ENCODE measurements at regions not wholly inside any gene's neighbourhood (a gene's known extent, or its start where the extent isn't known, plus 50 kb on each side); places are given as distances from the start of the nearest gene placed in this dataset.

- H3K36me3 ChIP-seq (ENCODE audit: insufficient read depth, low read length) = no peaks in the 10 kb centered on the region
- H3K4me3 ChIP-seq (ENCODE audit: low read length, poor library complexity, severe bottlenecking) = no peak overlapping the region
- no peaks in the 10 kb centered on the region for H3K27me3 ChIP-seq (ENCODE audit: insufficient read depth, low read length, poor library complexity, severe bottlenecking)
- TF ChIP-seq, protein P1, sequence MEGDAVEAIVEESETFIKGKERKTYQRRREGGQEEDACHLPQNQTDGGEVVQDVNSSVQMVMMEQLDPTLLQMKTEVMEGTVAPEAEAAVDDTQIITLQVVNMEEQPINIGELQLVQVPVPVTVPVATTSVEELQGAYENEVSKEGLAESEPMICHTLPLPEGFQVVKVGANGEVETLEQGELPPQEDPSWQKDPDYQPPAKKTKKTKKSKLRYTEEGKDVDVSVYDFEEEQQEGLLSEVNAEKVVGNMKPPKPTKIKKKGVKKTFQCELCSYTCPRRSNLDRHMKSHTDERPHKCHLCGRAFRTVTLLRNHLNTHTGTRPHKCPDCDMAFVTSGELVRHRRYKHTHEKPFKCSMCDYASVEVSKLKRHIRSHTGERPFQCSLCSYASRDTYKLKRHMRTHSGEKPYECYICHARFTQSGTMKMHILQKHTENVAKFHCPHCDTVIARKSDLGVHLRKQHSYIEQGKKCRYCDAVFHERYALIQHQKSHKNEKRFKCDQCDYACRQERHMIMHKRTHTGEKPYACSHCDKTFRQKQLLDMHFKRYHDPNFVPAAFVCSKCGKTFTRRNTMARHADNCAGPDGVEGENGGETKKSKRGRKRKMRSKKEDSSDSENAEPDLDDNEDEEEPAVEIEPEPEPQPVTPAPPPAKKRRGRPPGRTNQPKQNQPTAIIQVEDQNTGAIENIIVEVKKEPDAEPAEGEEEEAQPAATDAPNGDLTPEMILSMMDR (conservative IDR thresholded peaks at IDR 0.05; ENCODE audit: low read length) = peak; percentile 92
- no peak for TF ChIP-seq EZH2phosphoT487 (IDR thresholded peaks at IDR 0.05; ENCODE audit: borderline replicate concordance)
- no peaks in the 10 kb centered on the region for H3K9me3 ChIP-seq (ENCODE audit: insufficient read depth, low read depth, low read length)
- no peaks in the 10 kb centered on the region for H3K79me2 ChIP-seq (ENCODE audit: insufficient read depth, low read length)
- no peak overlapping the region for H3K4me2 ChIP-seq (ENCODE audit: low read depth, low read length, poor library complexity, severe bottlenecking)
- peak overlapping the region; percentile 19 for H3K9ac ChIP-seq (ENCODE audit: low read depth, low read length, poor library complexity, severe bottlenecking)
- no peaks in the 10 kb centered on the region for H3K9me2 ChIP-seq (replicated peaks; ENCODE audit: low read depth, low read length)
- H3K4me1 ChIP-seq (ENCODE audit: insufficient read depth, low read length, poor library complexity, severe bottlenecking) = peaks cover 4% of the 10 kb centered on the region
- H3F3A ChIP-seq (ENCODE audit: low read depth) = no peaks in the 10 kb centered on the region
- peak overlapping the region; percentile 91 for H2AFZ ChIP-seq (ENCODE audit: low read length)
- H4K20me1 ChIP-seq (ENCODE audit: insufficient read depth, low read length, poor library complexity, severe bottlenecking) = no peaks in the 10 kb centered on the region
Measured at GRCh38 chr3:107117922-107118536, 259.2 kb upstream of the CCDC54 start.

DNA sequence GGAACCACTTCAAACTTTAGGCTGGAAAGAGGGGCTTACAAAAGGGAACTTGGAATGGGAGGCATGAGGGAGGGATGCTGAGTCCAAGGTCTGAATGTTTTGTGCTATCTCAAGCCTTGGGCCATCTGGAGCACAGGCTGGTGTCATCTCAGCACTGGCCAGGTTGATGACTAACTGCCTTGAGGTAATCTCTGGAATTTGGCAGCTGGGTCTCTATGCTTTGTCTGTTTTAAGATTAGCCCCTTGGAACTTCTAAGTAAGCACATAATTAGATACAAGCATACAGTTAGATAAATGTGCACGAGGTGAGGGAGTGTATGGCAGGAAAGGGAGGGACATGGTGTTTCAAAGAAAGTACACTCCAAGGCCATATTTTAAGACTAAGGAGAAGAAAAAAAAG is 252.4 kb upstream of the CCDC54 start:
- Histone ChIP-seq H3K4me2 (ENCODE audit: low read depth, low read length, poor library complexity, severe bottlenecking) (no peak overlapping the region), H3K9me3 (ENCODE audit: insufficient read depth, low read depth, low read length) (no peaks in the 10 kb centered on the region), H3K4me1 (ENCODE audit: insufficient read depth, low read length, poor library complexity, severe bottlenecking) (no peaks in the 10 kb centered on the region), H4K20me1 (ENCODE audit: insufficient read depth, low read length, poor library complexity, severe bottlenecking) (no peaks in the 10 kb centered on the region), H2AFZ (ENCODE audit: low read length) (no peak overlapping the region), H3K36me3 (ENCODE audit: insufficient read depth, low read length) (no peaks in the 10 kb centered on the region), H3K79me2 (ENCODE audit: insufficient read depth, low read length) (no peaks in the 10 kb centered on the region), H3K4me3 (ENCODE audit: low read length, poor library complexity, severe bottlenecking) (no peak overlapping the region), H3F3A (ENCODE audit: low read depth) (no peaks in the 10 kb centered on the region), H3K9me2 (replicated peaks; ENCODE audit: low read depth, low read length) (no peaks in the 10 kb centered on the region), H3K27me3 (ENCODE audit: insufficient read depth, low read length, poor library complexity, severe bottlenecking) (no peaks in the 10 kb centered on the region), H3K9ac (ENCODE audit: low read depth, low read length, poor library complexity, severe bottlenecking) (no peak overlapping the region)
- TF ChIP-seq, protein P1 (conservative IDR thresholded peaks at IDR 0.05; ENCODE audit: low read length) = no peak
- no peak for TF ChIP-seq EZH2phosphoT487 (IDR thresholded peaks at IDR 0.05; ENCODE audit: borderline replicate concordance)

DNA sequence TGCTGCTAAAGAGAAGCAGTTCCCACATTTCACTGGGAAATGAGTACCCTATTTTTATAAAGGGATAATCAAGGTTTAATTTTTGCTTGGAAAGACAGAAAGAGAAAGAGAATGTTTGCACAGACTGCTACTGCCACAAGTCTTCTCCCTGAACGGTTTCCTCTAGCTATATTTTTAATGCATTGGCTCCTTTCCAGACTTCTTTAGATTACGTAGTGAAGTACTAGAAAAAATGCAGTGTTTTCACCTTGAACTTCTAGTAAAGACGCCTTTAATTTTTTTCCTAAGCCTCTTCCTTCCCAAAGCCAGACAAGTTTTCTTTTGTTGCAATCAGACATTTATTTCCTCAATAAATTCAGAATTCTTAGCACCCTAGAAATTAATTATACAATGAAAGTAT is 248.3 kb upstream of the CCDC54 start:
- H3K9me3 ChIP-seq (ENCODE audit: insufficient read depth, low read depth, low read length) = no peaks in the 10 kb centered on the region
- H3K36me3 ChIP-seq (ENCODE audit: insufficient read depth, low read length) = no peaks in the 10 kb centered on the region
- no peak overlapping the region for H3K4me2 ChIP-seq (ENCODE audit: low read depth, low read length, poor library complexity, severe bottlenecking)
- no peaks in the 10 kb centered on the region for H3K4me1 ChIP-seq (ENCODE audit: insufficient read depth, low read length, poor library complexity, severe bottlenecking)
- no peaks in the 10 kb centered on the region for H3K27me3 ChIP-seq (ENCODE audit: insufficient read depth, low read length, poor library complexity, severe bottlenecking)
- TF ChIP-seq EZH2phosphoT487 (IDR thresholded peaks at IDR 0.05; ENCODE audit: borderline replicate concordance) = no peak
- TF ChIP-seq, protein P1 (conservative IDR thresholded peaks at IDR 0.05; ENCODE audit: low read length) = no peak
- no peaks in the 10 kb centered on the region for H3K9me2 ChIP-seq (replicated peaks; ENCODE audit: low read depth, low read length)
- no peaks in the 10 kb centered on the region for H3K79me2 ChIP-seq (ENCODE audit: insufficient read depth, low read length)
- H4K20me1 ChIP-seq (ENCODE audit: insufficient read depth, low read length, poor library complexity, severe bottlenecking) = no peaks in the 10 kb centered on the region
- H3K4me3 ChIP-seq (ENCODE audit: low read length, poor library complexity, severe bottlenecking) = no peak overlapping the region
- H2AFZ ChIP-seq (ENCODE audit: low read length) = no peak overlapping the region
- no peaks in the 10 kb centered on the region for H3F3A ChIP-seq (ENCODE audit: low read depth)
- no peak overlapping the region for H3K9ac ChIP-seq (ENCODE audit: low read depth, low read length, poor library complexity, severe bottlenecking)
